ENCODE measurements at regions not wholly inside any gene's neighbourhood (a gene's known extent, or its start where the extent isn't known, plus 50 kb on each side); places are given as distances from the start of the nearest gene placed in this dataset.

- H3K36me3 Mint-ChIP-seq (ENCODE audit: low read depth), result no peaks in the 10 kb centered on the region
- peaks cover 2% of the 10 kb centered on the region for H3K4me1 Mint-ChIP-seq (ENCODE audit: low read depth)
- H3K9me3 Mint-ChIP-seq, result no peaks in the 10 kb centered on the region
- H3K4me3 Mint-ChIP-seq, result no peak overlapping the region
- no peak overlapping the region for H3K27ac Mint-ChIP-seq
- H3K27me3 Mint-ChIP-seq (ENCODE audit: low read depth), result no peaks in the 10 kb centered on the region
Observed at GRCh38 chrX:38856670-38857265, 55.5 kb downstream of the MID1IP1 start.

GRCh38 chrX:38857736-38858523 is 56.7 kb downstream of the MID1IP1 start:
- Mint-ChIP-seq H3K27ac (no peak overlapping the region), H3K27me3 (ENCODE audit: low read depth) (no peaks in the 10 kb centered on the region), H3K9me3 (no peaks in the 10 kb centered on the region), H3K36me3 (ENCODE audit: low read depth) (no peaks in the 10 kb centered on the region), H3K4me1 (ENCODE audit: low read depth) (peaks cover 2% of the 10 kb centered on the region), H3K4me3 (no peak overlapping the region)

- Mint-ChIP-seq H3K4me3 (no peak overlapping the region), H3K4me1 (ENCODE audit: low read depth) (peaks cover 2% of the 10 kb centered on the region), H3K9me3 (no peaks in the 10 kb centered on the region), H3K36me3 (ENCODE audit: low read depth) (no peaks in the 10 kb centered on the region), H3K27ac (no peak overlapping the region), H3K27me3 (ENCODE audit: low read depth) (no peaks in the 10 kb centered on the region)
Observed at GRCh38 chrX:38859602-38860001, 58.3 kb downstream of the MID1IP1 start.

GRCh38 chrX:38860106-38861013 is 59.1 kb downstream of the MID1IP1 start:
- Mint-ChIP-seq H3K9me3 (no peaks in the 10 kb centered on the region), H3K4me3 (no peak overlapping the region)

GRCh38 chrX:38861489-38861888 is 60.2 kb downstream of the MID1IP1 start:
- no peak overlapping the region for H3K27ac Mint-ChIP-seq
- no peak overlapping the region for H3K4me3 Mint-ChIP-seq
- no peaks in the 10 kb centered on the region for H3K9me3 Mint-ChIP-seq
- no peaks in the 10 kb centered on the region for H3K27me3 Mint-ChIP-seq (ENCODE audit: low read depth)
- peaks cover 2% of the 10 kb centered on the region for H3K4me1 Mint-ChIP-seq (ENCODE audit: low read depth)
- H3K36me3 Mint-ChIP-seq (ENCODE audit: low read depth), result no peaks in the 10 kb centered on the region

More at GRCh38 chrX:38860106-38861013, 59.1 kb downstream of the MID1IP1 start:
- H3K27me3 Mint-ChIP-seq (ENCODE audit: low read depth), result no peaks in the 10 kb centered on the region
- no peaks in the 10 kb centered on the region for H3K36me3 Mint-ChIP-seq (ENCODE audit: low read depth)
- peaks cover 2% of the 10 kb centered on the region for H3K4me1 Mint-ChIP-seq (ENCODE audit: low read depth)
- no peak overlapping the region for H3K27ac Mint-ChIP-seq

GRCh38 chrX:38862100-38862499 is 60.8 kb downstream of the MID1IP1 start:
- Mint-ChIP-seq H3K4me1 (ENCODE audit: low read depth) (no peaks in the 10 kb centered on the region), H3K36me3 (ENCODE audit: low read depth) (no peaks in the 10 kb centered on the region), H3K4me3 (no peak overlapping the region), H3K27ac (no peak overlapping the region), H3K27me3 (ENCODE audit: low read depth) (no peaks in the 10 kb centered on the region), H3K9me3 (no peaks in the 10 kb centered on the region)

- Mint-ChIP-seq H3K4me1 (ENCODE audit: low read depth) (no peaks in the 10 kb centered on the region), H3K36me3 (ENCODE audit: low read depth) (no peaks in the 10 kb centered on the region), H3K27ac (no peak overlapping the region)
Observed at GRCh38 chrX:38864165-38864564, 62.9 kb downstream of the MID1IP1 start.

GRCh38 chrX:38868321-38868720 is 67.1 kb downstream of the MID1IP1 start:
- Mint-ChIP-seq H3K36me3 (ENCODE audit: low read depth) (no peaks in the 10 kb centered on the region), H3K9me3 (no peaks in the 10 kb centered on the region), H3K27me3 (ENCODE audit: low read depth) (no peaks in the 10 kb centered on the region), H3K4me3 (no peak overlapping the region), H3K27ac (no peak overlapping the region), H3K4me1 (ENCODE audit: low read depth) (no peaks in the 10 kb centered on the region)

More at GRCh38 chrX:38864165-38864564, 62.9 kb downstream of the MID1IP1 start:
- H3K9me3 Mint-ChIP-seq, result no peaks in the 10 kb centered on the region
- H3K4me3 Mint-ChIP-seq, result no peak overlapping the region
- no peaks in the 10 kb centered on the region for H3K27me3 Mint-ChIP-seq (ENCODE audit: low read depth)

- no peaks in the 10 kb centered on the region for H3K27me3 Mint-ChIP-seq (ENCODE audit: low read depth)
- H3K4me1 Mint-ChIP-seq (ENCODE audit: low read depth), result no peaks in the 10 kb centered on the region
- H3K36me3 Mint-ChIP-seq (ENCODE audit: low read depth), result no peaks in the 10 kb centered on the region
- H3K27ac Mint-ChIP-seq, result no peak overlapping the region
- H3K9me3 Mint-ChIP-seq, result no peaks in the 10 kb centered on the region
- H3K4me3 Mint-ChIP-seq, result no peak overlapping the region
Observed at GRCh38 chrX:38868941-38869401, 67.7 kb downstream of the MID1IP1 start.

GRCh38 chrX:38870361-38870895 is 69.2 kb downstream of the MID1IP1 start:
- Mint-ChIP-seq H3K4me3 (no peak overlapping the region), H3K36me3 (ENCODE audit: low read depth) (no peaks in the 10 kb centered on the region), H3K9me3 (no peaks in the 10 kb centered on the region), H3K4me1 (ENCODE audit: low read depth) (no peaks in the 10 kb centered on the region), H3K27ac (no peak overlapping the region), H3K27me3 (ENCODE audit: low read depth) (no peaks in the 10 kb centered on the region)

GRCh38 chrX:38871129-38872029 is 70.1 kb downstream of the MID1IP1 start:
- Mint-ChIP-seq H3K36me3 (ENCODE audit: low read depth) (no peaks in the 10 kb centered on the region), H3K4me3 (no peak overlapping the region), H3K27me3 (ENCODE audit: low read depth) (no peaks in the 10 kb centered on the region), H3K27ac (no peak overlapping the region), H3K9me3 (no peaks in the 10 kb centered on the region), H3K4me1 (ENCODE audit: low read depth) (no peaks in the 10 kb centered on the region)

- Mint-ChIP-seq H3K4me1 (ENCODE audit: low read depth) (peaks cover 14% of the 10 kb centered on the region), H3K4me3 (no peak overlapping the region), H3K36me3 (ENCODE audit: low read depth) (no peaks in the 10 kb centered on the region), H3K27ac (no peak overlapping the region), H3K27me3 (ENCODE audit: low read depth) (no peaks in the 10 kb centered on the region), H3K9me3 (no peaks in the 10 kb centered on the region)
Observed at GRCh38 chrX:38877366-38877765, 76.1 kb downstream of the MID1IP1 start.

GRCh38 chrX:38878641-38879340 is 77.5 kb downstream of the MID1IP1 start:
- Mint-ChIP-seq H3K36me3 (ENCODE audit: low read depth) (no peaks in the 10 kb centered on the region), H3K27me3 (ENCODE audit: low read depth) (no peaks in the 10 kb centered on the region), H3K27ac (no peak overlapping the region), H3K4me3 (no peak overlapping the region), H3K4me1 (ENCODE audit: low read depth) (peaks cover 14% of the 10 kb centered on the region), H3K9me3 (no peaks in the 10 kb centered on the region)
